ENCODE measurements at regions not wholly inside any gene's neighbourhood (a gene's known extent, or its start where the extent isn't known, plus 50 kb on each side); places are given as distances from the start of the nearest gene placed in this dataset.

- TF ChIP-seq CTCF (IDR thresholded peaks at IDR 0.05; ENCODE audit: extremely low read depth in 1 of 2, insufficient read depth in 1 of 2, low read depth in 1 of 2, low read length in 2 of 2) (no peak), EZH2 (IDR thresholded peaks at IDR 0.05; ENCODE audit: borderline replicate concordance, low read depth, low read length, severe bottlenecking) (no peak), MAX (IDR thresholded peaks at IDR 0.05; ENCODE audit: insufficient read depth, insufficient read length) (no peak), MYC (IDR thresholded peaks at IDR 0.05; ENCODE audit: low read depth, low read length) (no peak)
Measured at GRCh38 chr12:107458990-107459389, 226.6 kb upstream of the PWP1 start.
